Stimulated activated naive CD4-positive, alpha-beta T cell (primary cell): ENCODE measurements at regions not wholly inside any gene's neighbourhood (a gene's known extent, or its start where the extent isn't known, plus 50 kb on each side); places are given as distances from the start of the nearest gene placed in this dataset.

Source experiments
- DNase-seq, 6 experiments: peaks; one replicate each; lab custom pipeline; 2025; lab: John Stamatoyannopoulos, UW

GRCh38 chr2:226680719-226681118 is 118.9 kb downstream of the IRS1 start:
- DNase-seq: no peak

GRCh38 chr2:226679389-226680065 is 120.1 kb downstream of the IRS1 start:
- DNase-seq: no peak

- DNase-seq: no peak
Observed at GRCh38 chr2:226678422-226678821, 121.2 kb downstream of the IRS1 start.

- DNase-seq: no peak
Observed at GRCh38 chr2:226677080-226677479, 122.5 kb downstream of the IRS1 start.

GRCh38 chr2:226676618-226677017 is 123.0 kb downstream of the IRS1 start:
- DNase-seq: no peak

DNA sequence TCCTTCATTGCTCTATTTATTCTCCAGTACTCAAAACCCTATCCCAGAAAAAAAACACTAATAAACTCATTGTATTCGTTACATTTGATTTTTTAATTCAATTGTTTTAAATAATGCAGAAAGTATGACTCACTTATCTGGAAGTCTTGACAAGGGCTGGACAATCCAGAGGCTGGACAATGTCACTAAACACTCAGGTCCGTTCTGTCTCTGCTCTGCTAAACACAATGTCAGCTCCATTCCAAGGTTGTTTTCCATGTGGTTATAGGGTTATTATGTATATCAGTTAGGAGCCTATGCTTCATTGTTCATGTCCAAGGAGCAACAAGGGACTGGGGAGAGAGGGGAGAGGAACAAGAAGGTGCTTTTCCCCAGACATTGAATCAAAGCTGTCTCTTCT is 125.5 kb downstream of the IRS1 start:
- no peak for DNase-seq

- no peak for DNase-seq
Observed at GRCh38 chr2:226673314-226673723, 126.3 kb downstream of the IRS1 start.

- no peak for DNase-seq
Observed at GRCh38 chr2:226671141-226671676, 128.4 kb downstream of the IRS1 start.

DNA sequence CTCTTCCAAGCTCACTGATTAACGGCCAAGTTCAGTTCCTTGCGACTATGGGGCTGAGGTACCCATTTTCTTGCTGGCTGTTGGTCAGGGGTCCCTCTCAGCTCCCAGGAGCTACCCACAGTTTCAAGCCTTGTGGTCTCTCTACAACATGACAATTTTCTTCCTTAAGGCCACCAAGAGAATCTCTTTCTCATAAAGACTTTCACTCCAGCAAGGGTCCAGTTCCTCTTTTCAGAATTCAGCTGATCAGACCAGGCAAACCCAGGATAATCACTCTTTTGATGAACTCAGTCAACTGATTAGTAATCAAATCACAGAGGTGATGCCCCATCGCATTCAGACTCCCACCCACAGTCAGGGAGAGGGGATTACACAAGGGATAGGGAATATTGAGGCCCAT is 129.7 kb downstream of the IRS1 start:
- DNase-seq: no peak

DNA sequence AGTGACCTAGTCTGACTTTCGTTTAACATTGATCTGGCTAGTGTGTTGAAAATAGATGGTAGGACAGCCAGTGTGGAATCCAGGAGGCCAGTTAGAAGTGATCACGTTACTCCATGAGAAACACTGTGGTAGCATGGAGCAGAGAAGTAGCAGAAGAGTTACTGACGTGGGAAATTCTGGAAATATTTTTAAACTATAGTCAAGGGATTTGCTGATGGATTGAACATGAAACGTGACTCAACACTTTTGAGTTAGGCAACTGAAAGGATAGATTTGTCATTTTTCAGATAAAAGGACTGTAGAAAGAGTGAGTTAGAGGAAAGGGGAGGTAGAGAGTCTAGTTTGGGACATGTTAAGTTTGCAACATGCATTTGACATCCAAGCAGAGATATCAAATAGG is 130.4 kb downstream of the IRS1 start:
- no peak for DNase-seq

- no peak for DNase-seq
Observed at GRCh38 chr2:226667736-226668135, 131.9 kb downstream of the IRS1 start.

DNA sequence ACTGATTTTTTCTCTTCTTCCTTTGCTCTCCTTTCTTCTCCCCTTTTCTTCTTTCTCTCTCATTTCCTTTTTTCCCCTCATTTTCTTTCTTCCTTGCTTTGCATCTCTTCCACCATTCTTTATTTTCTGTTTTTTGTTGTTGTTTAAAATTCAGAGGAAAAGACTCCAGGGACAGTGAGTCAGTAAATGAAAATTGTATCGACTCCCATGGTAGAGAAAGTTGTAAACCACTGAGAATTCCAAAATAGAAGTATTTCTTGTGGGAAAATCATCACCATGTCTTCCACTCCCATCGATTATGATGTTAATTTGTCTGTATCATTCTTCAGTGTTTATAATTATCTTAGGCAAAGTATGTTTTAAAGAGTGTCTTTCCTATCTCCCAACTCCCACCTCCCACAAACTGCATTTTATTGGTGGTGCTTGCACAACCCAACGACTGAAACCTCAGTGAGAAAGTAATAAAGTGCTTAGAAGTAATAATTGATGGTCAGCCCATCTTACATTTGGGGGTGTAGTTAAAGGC is 134.3 kb downstream of the IRS1 start:
- no peak for DNase-seq

DNA sequence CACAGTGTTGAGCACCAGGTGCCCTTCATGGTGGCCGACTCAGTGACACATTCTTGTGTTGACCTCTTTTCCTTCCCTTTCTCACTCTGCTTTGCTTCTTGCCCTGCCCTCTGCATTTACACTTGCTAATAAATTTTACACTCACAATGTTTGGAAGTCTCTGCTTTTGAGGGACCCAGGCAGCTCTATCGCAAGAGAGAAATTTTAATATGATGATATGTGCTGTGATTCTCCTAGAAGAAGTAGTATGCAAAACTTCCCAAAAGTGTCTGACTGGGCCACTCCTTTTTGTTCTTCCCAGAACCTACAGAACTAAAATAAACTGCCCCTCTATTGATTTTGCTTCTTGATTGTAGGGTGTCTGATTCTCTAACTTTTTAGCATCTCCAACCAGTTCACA is 135.0 kb downstream of the IRS1 start:
- DNase-seq: no peak

DNA sequence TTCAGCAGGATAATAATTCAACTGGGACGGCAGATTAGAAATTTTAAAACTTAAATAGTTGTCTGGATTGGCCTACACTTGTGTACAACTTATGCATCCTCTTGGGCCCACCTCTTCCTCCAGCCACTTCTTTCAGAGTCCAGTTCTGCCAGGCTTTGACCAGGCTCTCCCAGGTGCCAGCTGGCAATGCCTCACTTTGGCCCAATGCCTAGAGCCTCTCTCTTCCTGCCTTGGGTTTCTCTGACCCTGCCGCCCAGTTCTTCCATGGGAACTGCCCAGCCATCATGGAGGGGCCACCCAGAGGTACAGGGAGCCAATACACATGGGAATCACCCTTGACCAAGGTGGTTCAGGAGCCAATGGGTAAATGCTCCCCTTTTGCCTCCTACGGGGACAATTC is 135.5 kb downstream of the IRS1 start:
- DNase-seq: no peak

DNA sequence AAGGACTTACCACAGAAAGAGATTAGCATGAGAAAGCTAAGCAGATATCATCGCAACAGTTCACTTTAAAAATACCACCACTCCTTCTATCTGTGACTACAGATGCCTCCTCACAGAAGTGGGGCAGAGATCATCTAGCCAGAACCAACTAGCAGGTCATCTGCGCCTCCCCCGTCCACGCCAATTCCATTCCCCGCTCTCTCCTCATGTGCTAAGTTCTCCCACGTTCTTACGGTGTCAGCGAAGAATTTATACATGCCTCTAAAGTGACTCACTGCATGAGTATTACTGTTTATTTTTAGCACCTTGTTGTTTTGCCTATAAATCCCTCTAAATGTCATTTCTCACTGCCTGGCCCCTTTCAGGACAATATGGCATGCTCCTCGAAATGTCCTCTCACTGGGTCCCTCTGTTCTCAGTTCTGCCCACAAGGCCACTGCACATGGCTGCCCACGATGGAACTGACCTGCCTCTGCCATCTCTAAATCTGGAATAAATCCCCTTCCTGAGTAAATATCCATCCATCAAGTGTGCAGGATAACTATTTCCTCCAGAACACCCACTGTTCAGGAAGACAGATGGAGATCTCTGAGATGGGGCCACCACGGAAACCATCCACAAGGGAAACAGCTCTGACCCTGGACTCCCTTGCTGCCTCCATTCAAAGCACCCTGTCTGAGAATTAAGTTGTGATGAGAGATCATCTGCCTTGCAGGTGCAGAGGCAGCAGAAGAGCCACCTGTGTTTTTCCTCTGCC is 137.7 kb downstream of the IRS1 start:
- no peak for DNase-seq

DNA sequence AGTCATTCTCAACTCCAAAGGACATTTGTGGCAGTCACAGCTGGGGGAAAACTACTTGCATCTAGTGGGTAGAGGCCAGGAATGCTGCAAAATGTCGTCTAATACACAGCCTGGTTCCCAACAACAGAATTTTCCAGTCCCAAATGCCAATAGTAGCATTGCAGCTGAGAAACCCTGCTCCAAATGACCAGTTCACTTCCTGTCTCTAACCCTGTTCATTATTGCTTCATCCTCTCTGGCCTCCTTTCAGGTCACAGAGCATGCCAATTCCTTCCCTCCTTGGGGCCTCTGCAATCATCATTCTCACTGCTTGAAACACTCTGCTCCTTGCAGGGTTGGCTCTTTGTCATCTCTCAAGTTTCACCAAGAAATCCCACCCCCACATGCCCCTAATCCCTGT is 139.1 kb downstream of the IRS1 start:
- no peak for DNase-seq

DNA sequence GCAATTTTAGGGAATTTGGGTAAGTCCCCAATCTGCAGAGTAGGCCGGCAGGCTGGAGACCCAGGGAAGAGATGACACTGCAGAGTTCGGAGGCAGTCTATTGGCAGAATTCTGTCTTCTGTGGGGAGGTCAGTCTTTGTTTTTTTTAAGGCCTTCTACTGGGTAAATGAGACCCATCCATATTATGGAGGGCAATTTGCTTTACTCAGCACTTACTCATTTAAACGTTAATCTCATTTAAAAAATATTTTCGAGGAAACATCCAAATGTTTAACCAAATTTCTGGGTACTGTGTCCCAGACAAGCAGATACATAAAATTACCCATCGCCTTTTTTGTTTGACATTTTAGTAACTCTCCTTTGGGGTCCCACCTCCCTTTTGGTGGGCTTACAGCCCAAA is 139.5 kb downstream of the IRS1 start:
- DNase-seq: no peak

DNA sequence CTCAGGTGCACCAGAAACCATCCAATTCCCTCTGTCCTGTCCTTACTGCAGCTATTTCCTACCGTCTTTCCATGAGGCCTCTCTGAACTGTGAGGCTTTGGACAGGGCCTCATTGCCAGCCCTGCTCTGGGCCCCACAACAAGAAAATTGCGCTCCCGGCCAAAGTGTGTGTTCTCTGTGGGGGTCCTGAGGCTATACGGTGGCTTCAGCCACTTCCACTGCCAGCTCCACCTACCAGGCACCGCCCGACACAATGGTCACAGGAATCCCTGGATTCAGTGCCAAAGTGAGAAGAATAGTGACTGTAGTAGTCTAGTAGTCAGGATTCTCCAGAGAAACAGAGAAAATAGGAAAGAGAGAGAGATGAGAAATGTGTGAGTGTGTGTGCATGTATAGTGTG is 140.2 kb downstream of the IRS1 start:
- DNase-seq: no peak

GRCh38 chr2:226658555-226658954 is 141.1 kb downstream of the IRS1 start:
- no peak for DNase-seq

DNA sequence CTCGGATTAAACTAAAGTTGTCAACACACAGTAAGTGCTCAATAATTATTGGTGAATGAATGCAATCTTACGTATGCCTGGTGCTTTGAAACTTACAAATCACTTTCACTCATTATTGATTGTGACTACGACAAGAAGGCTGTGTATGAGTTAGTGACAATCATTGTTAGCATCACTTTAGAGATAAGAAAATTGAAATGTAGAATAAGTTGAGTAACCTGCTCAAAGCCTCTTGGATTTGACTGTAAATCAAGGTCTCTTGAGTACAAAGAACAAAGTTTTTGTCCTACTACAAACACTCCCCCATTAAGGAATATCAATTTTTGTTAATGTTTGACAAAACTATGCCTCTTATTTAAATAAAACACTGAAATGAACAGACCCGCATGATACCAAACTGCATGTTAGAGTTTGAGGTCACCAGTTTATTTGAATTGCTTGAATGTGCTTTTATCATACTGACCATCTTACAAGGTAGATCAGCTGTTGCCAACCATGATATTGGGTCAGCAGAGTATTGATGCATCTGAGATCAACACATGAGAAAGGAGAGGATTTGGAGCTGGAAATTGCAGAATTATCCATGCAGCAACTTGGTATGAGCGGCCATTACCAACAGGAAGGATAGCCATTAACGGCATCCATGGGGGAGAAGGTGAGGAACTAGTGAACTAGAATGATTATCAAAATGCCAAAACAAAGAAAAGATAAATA is 142.1 kb downstream of the IRS1 start:
- no peak for DNase-seq

DNA sequence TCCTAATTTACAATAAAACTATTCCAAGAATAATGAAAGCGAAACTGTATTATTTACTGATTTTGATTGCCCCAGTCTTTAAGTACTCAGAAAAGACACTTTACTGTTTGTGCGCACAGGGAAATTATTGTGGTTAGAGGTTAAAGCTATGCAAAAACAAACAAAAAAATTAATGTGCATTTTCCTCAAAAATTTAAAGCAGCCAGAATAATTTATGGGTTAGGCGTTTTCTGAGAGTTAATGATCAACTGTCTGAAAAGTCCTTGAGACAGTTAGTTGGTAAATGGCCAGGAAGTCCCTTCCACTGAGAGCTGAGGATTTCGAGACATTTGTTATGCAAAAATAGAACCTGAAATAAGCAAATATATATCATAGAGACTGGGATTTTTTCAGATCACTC is 143.3 kb downstream of the IRS1 start:
- DNase-seq: no peak

GRCh38 chr2:226655871-226656270 is 143.7 kb downstream of the IRS1 start:
- DNase-seq: no peak
